ENCODE measurements at regions not wholly inside any gene's neighbourhood (a gene's known extent, or its start where the extent isn't known, plus 50 kb on each side); places are given as distances from the start of the nearest gene placed in this dataset.

DNA sequence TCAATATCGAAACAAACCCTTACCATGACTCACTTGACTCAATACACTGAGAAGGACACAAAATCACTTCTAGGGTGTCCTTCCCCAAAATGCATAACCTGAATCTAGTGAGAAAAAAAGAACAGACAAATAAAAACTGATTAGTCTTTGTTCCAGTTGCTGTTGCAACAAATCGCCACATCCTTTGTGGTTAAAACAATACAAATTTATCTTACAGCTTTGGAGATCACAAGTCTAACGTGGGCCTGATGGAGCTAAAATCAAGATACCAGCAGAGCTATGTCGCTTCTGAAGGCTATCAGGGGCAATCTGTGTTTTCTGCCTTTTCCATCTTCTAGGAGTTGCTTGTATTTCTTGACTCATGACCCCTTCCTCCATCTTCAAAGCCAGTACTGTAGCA lies 541.7 kb downstream of the KCNJ3 start:
- DNase-seq = no peak
- TF ChIP-seq CTCF (IDR thresholded peaks at IDR 0.05) = no peak
- TF ChIP-seq POLR2A (IDR thresholded peaks at IDR 0.05) = no peak
- no peak for ATAC-seq
- Histone ChIP-seq H3K27me3 (no peaks in the 10 kb centered on the region), H3K9me3 (no peaks in the 10 kb centered on the region), H3K27ac (no peak overlapping the region), H3K4me3 (no peak overlapping the region), H3K36me3 (no peaks in the 10 kb centered on the region), H3K4me1 (no peaks in the 10 kb centered on the region)
- 55% methylated on average over 4 of the region's 4 CpGs for WGBS (ENCODE audit: insufficient coverage, low coverage, low lambda C conversion rate, missing lambda C conversion rate)
- intact Hi-C loops (cut with DNase I) = no loop called here

GRCh38 chr2:155235710-155236109 lies 537.2 kb downstream of the KCNJ3 start:
- Histone ChIP-seq H3K27me3 (no peaks in the 10 kb centered on the region), H3K4me3 (no peak overlapping the region), H3K27ac (no peak overlapping the region), H3K36me3 (no peaks in the 10 kb centered on the region), H3K4me1 (no peaks in the 10 kb centered on the region), H3K9me3 (no peaks in the 10 kb centered on the region)
- intact Hi-C loops (cut with DNase I) = no loop called here
- DNase-seq (no peak), ATAC-seq (no peak)
- WGBS (ENCODE audit: insufficient coverage, low coverage, low lambda C conversion rate, missing lambda C conversion rate) = 65% methylated on average over 2 of the region's 2 CpGs
- TF ChIP-seq POLR2A (IDR thresholded peaks at IDR 0.05) = no peak
- no peak for TF ChIP-seq CTCF (IDR thresholded peaks at IDR 0.05)

DNA sequence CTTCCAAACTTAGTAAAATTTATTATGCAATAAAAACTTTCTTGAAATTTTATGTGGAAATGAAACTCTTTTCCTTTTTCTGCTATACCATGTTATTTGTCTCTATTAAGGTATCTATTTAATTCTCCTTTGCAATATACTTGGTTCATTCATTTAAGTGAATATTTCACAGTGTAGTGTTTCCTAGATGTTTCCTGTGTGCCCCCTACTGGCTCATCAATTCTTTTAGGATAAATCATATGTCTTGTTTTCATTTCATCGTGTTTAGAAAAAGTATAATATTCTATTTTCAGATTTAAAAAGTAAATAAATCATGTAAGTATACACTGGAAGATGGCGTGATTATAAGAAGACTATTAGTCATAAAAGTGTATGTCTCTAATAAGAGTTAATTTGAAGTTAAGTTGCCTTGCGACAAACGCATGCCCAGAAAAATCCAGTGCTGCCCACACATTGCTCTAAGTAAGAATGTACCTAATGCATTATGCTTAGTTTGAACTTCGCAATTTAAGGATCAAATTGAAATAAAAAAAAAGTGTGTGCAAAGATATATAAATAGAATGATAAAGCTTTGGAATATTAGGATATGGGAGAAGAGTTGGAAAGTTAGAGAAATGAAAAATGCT lies 525.4 kb downstream of the KCNJ3 start:
- Histone ChIP-seq H3K9me3 (no peaks in the 10 kb centered on the region), H3K4me3 (no peak overlapping the region), H3K36me3 (no peaks in the 10 kb centered on the region), H3K27me3 (no peaks in the 10 kb centered on the region), H3K27ac (no peak overlapping the region), H3K4me1 (no peaks in the 10 kb centered on the region)
- TF ChIP-seq POLR2A (IDR thresholded peaks at IDR 0.05) (no peak), CTCF (IDR thresholded peaks at IDR 0.05) (peak; percentile 49 to 61 (median 52))
- no peak for DNase-seq
- WGBS (ENCODE audit: insufficient coverage, low coverage, low lambda C conversion rate, missing lambda C conversion rate) = 22% methylated on average over 5 of the region's 5 CpGs
- peak; percentile 47 to 63 (median 57) for ATAC-seq
- intact Hi-C loops (cut with DNase I) = no loop called here

- H3K27me3 ChIP-seq = no peaks in the 10 kb centered on the region
- H3K9me3 ChIP-seq = no peaks in the 10 kb centered on the region
- ATAC-seq (no peak), DNase-seq (no peak)
- H3K4me3 ChIP-seq = no peak overlapping the region
- H3K4me1 ChIP-seq = peaks cover 0 to 8% (median 0%) of the 10 kb centered on the region in 4 donors
- no peak overlapping the region for H3K27ac ChIP-seq
- H3K36me3 ChIP-seq = no peaks in the 10 kb centered on the region
- intact Hi-C loops (cut with DNase I) = no loop called here
- TF ChIP-seq CTCF (IDR thresholded peaks at IDR 0.05) = no peak
- TF ChIP-seq POLR2A (IDR thresholded peaks at IDR 0.05) = no peak
Observed at GRCh38 chr2:155218945-155219344, 520.5 kb downstream of the KCNJ3 start.

All from right lobe of liver (tissue), 6 donors.